MCF 10A (cell line): ENCODE measurements at regions not wholly inside any gene's neighbourhood (a gene's known extent, or its start where the extent isn't known, plus 50 kb on each side); places are given as distances from the start of the nearest gene placed in this dataset.

ENCODE experiments used
- BruUV-seq: library from RNA; stranded (reverse); fragments of 400-500 nt; replicated peaks from 2 replicates; lab custom pipeline; 2021; lab: Mats Ljungman, UMichigan
- CTCF ChIA-PET: fragments of 300-600 bp; sonication (Branson Sonifier 250); formaldehyde crosslinking; extraction: SDS; loops from one replicate; lab custom pipeline; 2021; ENCODE audit warnings: antibody characterized with exemption, inconsistent platforms; lab: Yijun Ruan, JAX
- POLR2A ChIA-PET: fragments of 300-600, 350-650 bp; sonication (Branson Sonifier 250); formaldehyde crosslinking; extraction: SDS; loops from one replicate; lab custom pipeline; 2020; ENCODE audit warnings: antibody characterized with exemption, inconsistent platforms; lab: Yijun Ruan, JAX
- DNase-seq: peaks from one replicate; pipeline ENCODE4 v3.0.0-alpha.2; 2018; ENCODE audit not compliant: unreplicated experiment
- H3K27ac Mint-ChIP-seq: one replicate; pipeline ENCODE4 v1.8.0; 2022; ENCODE audit warnings: mild to moderate bottlenecking, low read depth, mixed read lengths; ENCODE audit not compliant: unreplicated experiment
- H3K27me3 Mint-ChIP-seq: one replicate; pipeline ENCODE4 v1.8.0; 2022; ENCODE audit warnings: mixed read lengths; ENCODE audit not compliant: insufficient read depth, unreplicated experiment
- H3K36me3 Mint-ChIP-seq: one replicate; pipeline ENCODE4 v1.8.0; 2022; ENCODE audit warnings: mild to moderate bottlenecking, moderate library complexity, mixed read lengths; ENCODE audit not compliant: insufficient read depth, unreplicated experiment
- H3K4me1 Mint-ChIP-seq: one replicate; pipeline ENCODE4 v1.8.0; 2022; ENCODE audit warnings: mixed read lengths; ENCODE audit not compliant: insufficient read depth, unreplicated experiment
- H3K4me3 Mint-ChIP-seq: one replicate; pipeline ENCODE4 v1.8.0; 2022; ENCODE audit warnings: mild to moderate bottlenecking, moderate library complexity, mixed read lengths; ENCODE audit not compliant: unreplicated experiment
- H3K9me3 Mint-ChIP-seq: one replicate; pipeline ENCODE4 v1.8.0; 2022; ENCODE audit warnings: mixed read lengths; ENCODE audit not compliant: unreplicated experiment
- intact Hi-C: fragments of 100-400 bp; cut with micrococcal nuclease; formaldehyde crosslinking; loops from 2 replicates; pipeline ENCODE4 v1.14.1; 2022
- TF ChIP-seq, protein P1 (sequence below): fragments of 200-600 bp; IDR thresholded peaks from one replicate; pipeline ENCODE4 v1.8.0; 2022; ENCODE audit warnings: antibody characterized with exemption, mild to moderate bottlenecking; ENCODE audit not compliant: unreplicated experiment

DNA sequence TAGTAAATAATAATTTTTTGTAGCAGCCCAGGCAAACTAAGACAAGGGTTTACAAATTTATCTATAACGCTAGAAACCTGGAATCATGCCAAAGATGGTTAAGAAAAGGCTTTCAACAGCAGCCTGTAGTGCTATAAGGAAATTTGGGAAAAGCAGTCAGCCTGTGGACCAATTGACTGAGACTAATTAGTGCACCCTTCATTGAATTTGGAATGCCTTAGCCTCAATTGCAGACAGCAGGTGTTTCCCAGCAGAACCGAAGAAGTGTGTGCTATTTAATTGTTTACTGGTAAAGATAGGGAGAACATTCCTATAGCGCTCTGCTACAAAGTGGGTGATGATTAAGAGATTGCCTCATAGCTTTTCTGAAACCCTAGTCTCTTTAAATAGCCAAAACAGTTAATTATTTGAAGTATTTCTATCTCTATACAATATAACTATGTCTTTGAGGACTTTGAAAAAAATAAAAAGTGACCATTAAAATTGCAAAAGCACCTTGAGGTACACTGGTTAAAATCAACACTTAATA, 1884.3 kb upstream of the PCDH20 start:
- H3K27ac Mint-ChIP-seq = no peak overlapping the region
- intact Hi-C loops = no loop called here
- no peaks in the 10 kb centered on the region for H3K27me3 Mint-ChIP-seq
- H3K4me3 Mint-ChIP-seq = no peak overlapping the region
- ChIA-PET POLR2A (no interaction called here), CTCF (interaction anchor here (0.6 kb wide), 1 partner anchor 75 kb away, joined by 3 read pairs; no protein-coding TSS in a partner anchor)
- no TSS peak for BruUV-seq
- H3K4me1 Mint-ChIP-seq = no peaks in the 10 kb centered on the region
- TF ChIP-seq, protein P1, sequence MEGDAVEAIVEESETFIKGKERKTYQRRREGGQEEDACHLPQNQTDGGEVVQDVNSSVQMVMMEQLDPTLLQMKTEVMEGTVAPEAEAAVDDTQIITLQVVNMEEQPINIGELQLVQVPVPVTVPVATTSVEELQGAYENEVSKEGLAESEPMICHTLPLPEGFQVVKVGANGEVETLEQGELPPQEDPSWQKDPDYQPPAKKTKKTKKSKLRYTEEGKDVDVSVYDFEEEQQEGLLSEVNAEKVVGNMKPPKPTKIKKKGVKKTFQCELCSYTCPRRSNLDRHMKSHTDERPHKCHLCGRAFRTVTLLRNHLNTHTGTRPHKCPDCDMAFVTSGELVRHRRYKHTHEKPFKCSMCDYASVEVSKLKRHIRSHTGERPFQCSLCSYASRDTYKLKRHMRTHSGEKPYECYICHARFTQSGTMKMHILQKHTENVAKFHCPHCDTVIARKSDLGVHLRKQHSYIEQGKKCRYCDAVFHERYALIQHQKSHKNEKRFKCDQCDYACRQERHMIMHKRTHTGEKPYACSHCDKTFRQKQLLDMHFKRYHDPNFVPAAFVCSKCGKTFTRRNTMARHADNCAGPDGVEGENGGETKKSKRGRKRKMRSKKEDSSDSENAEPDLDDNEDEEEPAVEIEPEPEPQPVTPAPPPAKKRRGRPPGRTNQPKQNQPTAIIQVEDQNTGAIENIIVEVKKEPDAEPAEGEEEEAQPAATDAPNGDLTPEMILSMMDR = no peak
- H3K36me3 Mint-ChIP-seq = no peaks in the 10 kb centered on the region
- H3K9me3 Mint-ChIP-seq = no peaks in the 10 kb centered on the region
- no peak for DNase-seq

- ChIA-PET CTCF (interaction anchor here (0.6 kb wide), 1 partner anchor 87 kb away, joined by 3 read pairs; no protein-coding TSS in a partner anchor), POLR2A (no interaction called here)
- no TSS peak for BruUV-seq
- no peaks in the 10 kb centered on the region for H3K36me3 Mint-ChIP-seq
- H3K4me3 Mint-ChIP-seq = no peak overlapping the region
- no peak overlapping the region for H3K27ac Mint-ChIP-seq
- TF ChIP-seq, protein P1 = no peak
- no peaks in the 10 kb centered on the region for H3K27me3 Mint-ChIP-seq
- intact Hi-C loops = no loop called here
- no peak for DNase-seq
- no peaks in the 10 kb centered on the region for H3K4me1 Mint-ChIP-seq
- H3K9me3 Mint-ChIP-seq = no peaks in the 10 kb centered on the region
These were observed 1881.5 kb upstream of the PCDH20 start for GRCh38 chr13:63297163-63297562.

GRCh38 chr13:63291701-63292100, 1876.1 kb upstream of the PCDH20 start:
- Mint-ChIP-seq H3K4me1 (no peaks in the 10 kb centered on the region), H3K4me3 (no peak overlapping the region), H3K27me3 (no peaks in the 10 kb centered on the region), H3K9me3 (no peaks in the 10 kb centered on the region), H3K27ac (no peak overlapping the region), H3K36me3 (no peaks in the 10 kb centered on the region)
- no peak for DNase-seq
- intact Hi-C loops = no loop called here
- CTCF ChIA-PET = interaction anchor here (0.6 kb wide), 1 partner anchor 344 kb away, joined by 3 read pairs; no protein-coding TSS in a partner anchor
- POLR2A ChIA-PET = no interaction called here
- no TSS peak for BruUV-seq
- TF ChIP-seq, protein P1 = no peak

DNA sequence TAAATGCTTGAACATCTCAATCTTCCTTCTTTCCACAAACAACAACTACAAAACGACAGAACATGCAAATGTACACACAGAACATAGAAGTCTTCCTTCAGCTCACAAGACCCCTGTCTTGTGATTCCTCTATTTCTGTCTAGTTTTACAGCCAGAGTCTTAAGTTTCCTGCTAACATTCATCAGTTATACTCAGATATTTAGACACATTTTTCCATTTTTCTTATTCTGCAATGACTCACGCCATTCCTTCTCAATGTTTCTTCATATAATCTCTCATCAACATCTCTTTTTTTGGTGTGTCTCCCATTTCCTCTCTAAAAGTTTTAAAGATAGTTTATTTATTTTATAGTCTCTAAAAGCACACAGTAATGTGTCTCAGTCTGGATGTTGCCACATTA, 1872.9 kb upstream of the PCDH20 start:
- H3K27ac Mint-ChIP-seq = no peak overlapping the region
- H3K27me3 Mint-ChIP-seq = no peaks in the 10 kb centered on the region
- ChIA-PET CTCF (no interaction called here), POLR2A (no interaction called here)
- no peaks in the 10 kb centered on the region for H3K36me3 Mint-ChIP-seq
- TF ChIP-seq, protein P1 = no peak
- H3K4me3 Mint-ChIP-seq = no peak overlapping the region
- H3K9me3 Mint-ChIP-seq = peaks cover 10% of the 10 kb centered on the region
- no peak for DNase-seq
- intact Hi-C loops = no loop called here
- no TSS peak for BruUV-seq
- H3K4me1 Mint-ChIP-seq = no peaks in the 10 kb centered on the region
